ENCODE measurements at regions not wholly inside any gene's neighbourhood (a gene's known extent, or its start where the extent isn't known, plus 50 kb on each side); places are given as distances from the start of the nearest gene placed in this dataset.
A peak's percentile ranks its signal among the peaks of the same experiment; 100 is the strongest.

GRCh38 chr13:99086267-99087097 is 108.6 kb upstream of the DOCK9 start:
- intact Hi-C loops (cut with DNase I): loop anchor here in 1 of 10 donors (5.0 kb wide), 1 partner anchor 244 kb away; no protein-coding TSS in a partner anchor

GRCh38 chr13:99087098-99087953 is 109.5 kb upstream of the DOCK9 start:
- TF ChIP-seq CTCF (IDR thresholded peaks at IDR 0.05) (peak in 7 of 12 donors; percentile 16 to 50 (median 31)), POLR2A (IDR thresholded peaks at IDR 0.05) (peak; percentile 22 to 83)
- Histone ChIP-seq H3K4me3 (peak overlapping the region; percentile 72 to 93 (median 87)), H3K9me3 (no peaks in the 10 kb centered on the region), H3K27ac (peak overlapping the region; percentile 78 to 97 (median 94)), H3K4me1 (peaks cover 0 to 36% (median 13%) of the 10 kb centered on the region in 12 donors), H3K27me3 (peaks cover 0 to 59% (median 0%) of the 10 kb centered on the region in 9 donors), H3K36me3 (no peaks in the 10 kb centered on the region)
- intact Hi-C loops (cut with DNase I): loop anchor here in 1 of 10 donors (5.0 kb wide), 1 partner anchor 245 kb away; no protein-coding TSS in a partner anchor
- WGBS, 4 donors: 0 to 3% (median 0%) methylated on average over 10 to 92 of the region's 92 CpGs
- ATAC-seq: peak; percentile 95 to 99 (median 98)
- peak; percentile 92 to 95 (median 92) for DNase-seq

More at GRCh38 chr13:99086267-99087097, 108.6 kb upstream of the DOCK9 start:
- DNase-seq (peak; percentile 53 to 76 (median 57)), ATAC-seq (peak in 3 of 4 donors; percentile 12 to 64 (median 61))
- H3K27me3 ChIP-seq: peaks cover 0 to 61% (median 0%) of the 10 kb centered on the region in 9 donors
- H3K4me1 ChIP-seq: peaks cover 0 to 36% (median 13%) of the 10 kb centered on the region in 12 donors
- H3K27ac ChIP-seq: peak overlapping the region; percentile 78 to 97 (median 94)
- TF ChIP-seq CTCF (IDR thresholded peaks at IDR 0.05) (peak in 1 of 12 donors; percentile 11), POLR2A (IDR thresholded peaks at IDR 0.05) (peak in 1 of 2 donors; percentile 81)
- 0 to 1% (median 0%) methylated on average over 11 to 130 of the region's 130 CpGs for WGBS, 4 donors
- no peaks in the 10 kb centered on the region for H3K9me3 ChIP-seq
- H3K4me3 ChIP-seq: peak overlapping the region; percentile 72 to 93 (median 87)
- no peaks in the 10 kb centered on the region for H3K36me3 ChIP-seq

GRCh38 chr13:99087954-99088491 is 110.2 kb upstream of the DOCK9 start:
- whole genome bisulfite sequencing, 4 donors: 15 to 21% (median 17%) methylated on average over 16 of the region's 16 CpGs
- intact Hi-C loops (cut with DNase I): loop anchor here in 1 of 10 donors (5.0 kb wide), 1 partner anchor 246 kb away; no protein-coding TSS in a partner anchor
- ATAC-seq: peak; percentile 13 to 36 (median 20)
- Histone ChIP-seq H3K4me1 (peaks cover 0 to 36% (median 13%) of the 10 kb centered on the region in 12 donors), H3K27me3 (peaks cover 0 to 59% (median 0%) of the 10 kb centered on the region in 9 donors), H3K4me3 (peak overlapping the region; percentile 72 to 93 (median 87)), H3K36me3 (no peaks in the 10 kb centered on the region), H3K27ac (peak overlapping the region; percentile 78 to 97 (median 94)), H3K9me3 (no peaks in the 10 kb centered on the region)
- no peak for TF ChIP-seq CTCF (IDR thresholded peaks at IDR 0.05)
- TF ChIP-seq POLR2A (IDR thresholded peaks at IDR 0.05): no peak
- DNase-seq: no peak
